GM08714 (cell line): ENCODE measurements at regions not wholly inside any gene's neighbourhood (a gene's known extent, or its start where the extent isn't known, plus 50 kb on each side); places are given as distances from the start of the nearest gene placed in this dataset.
"Not testable (repeated sequence)": the region's sequence is repeated elsewhere in the genome, so short reads cannot be mapped to it uniquely, and the experiment has no call there.

ENCODE experiments used
- H3K4me3 ChIP-seq: fragments of 200-500 bp; sonication (Bioruptor generic); 2 replicates; pipeline ENCODE4 v1.5.1; 2014; ENCODE audit warnings: mild to moderate bottlenecking, low read length, inconsistent platforms
- ZNF274 ChIP-seq: IDR thresholded peaks from 2 replicates; pipeline ENCODE4 v1.6.1; 2012; ENCODE audit warnings: mild to moderate bottlenecking, low read depth, low read length

GRCh38 chr3:187810021-187810446 is 64.8 kb upstream of the BCL6 start:
- no peak for TF ChIP-seq ZNF274
- H3K4me3 ChIP-seq: no peak overlapping the region

- no peak for TF ChIP-seq ZNF274
- H3K4me3 ChIP-seq: no peak overlapping the region
Observed at GRCh38 chr3:187811585-187812250, 66.5 kb upstream of the BCL6 start.

DNA sequence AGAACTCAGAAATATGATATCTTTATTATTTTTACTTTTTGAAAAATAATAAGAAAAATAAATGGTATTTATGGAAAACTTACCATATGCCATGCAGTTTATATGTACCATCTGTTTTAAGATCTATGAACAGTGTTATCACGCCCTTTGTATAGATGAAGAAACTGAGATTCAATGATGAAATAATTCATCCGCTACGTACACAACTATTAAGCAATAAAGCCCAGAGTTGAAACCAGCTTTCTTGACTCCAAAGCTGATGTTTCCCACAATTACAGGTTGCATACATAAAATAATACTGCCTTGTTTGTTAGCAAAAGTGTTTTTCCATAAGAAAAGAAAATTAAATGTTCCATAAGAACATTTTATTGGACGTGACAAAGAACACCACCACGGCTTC is 67.2 kb upstream of the BCL6 start:
- H3K4me3 ChIP-seq: no peak overlapping the region
- no peak for TF ChIP-seq ZNF274

- no peak for TF ChIP-seq ZNF274
- no peak overlapping the region for H3K4me3 ChIP-seq
Observed at GRCh38 chr3:187813198-187813597, 67.9 kb upstream of the BCL6 start.

GRCh38 chr3:187817766-187818165 is 72.5 kb upstream of the BCL6 start:
- not testable (repeated sequence) for H3K4me3 ChIP-seq

DNA sequence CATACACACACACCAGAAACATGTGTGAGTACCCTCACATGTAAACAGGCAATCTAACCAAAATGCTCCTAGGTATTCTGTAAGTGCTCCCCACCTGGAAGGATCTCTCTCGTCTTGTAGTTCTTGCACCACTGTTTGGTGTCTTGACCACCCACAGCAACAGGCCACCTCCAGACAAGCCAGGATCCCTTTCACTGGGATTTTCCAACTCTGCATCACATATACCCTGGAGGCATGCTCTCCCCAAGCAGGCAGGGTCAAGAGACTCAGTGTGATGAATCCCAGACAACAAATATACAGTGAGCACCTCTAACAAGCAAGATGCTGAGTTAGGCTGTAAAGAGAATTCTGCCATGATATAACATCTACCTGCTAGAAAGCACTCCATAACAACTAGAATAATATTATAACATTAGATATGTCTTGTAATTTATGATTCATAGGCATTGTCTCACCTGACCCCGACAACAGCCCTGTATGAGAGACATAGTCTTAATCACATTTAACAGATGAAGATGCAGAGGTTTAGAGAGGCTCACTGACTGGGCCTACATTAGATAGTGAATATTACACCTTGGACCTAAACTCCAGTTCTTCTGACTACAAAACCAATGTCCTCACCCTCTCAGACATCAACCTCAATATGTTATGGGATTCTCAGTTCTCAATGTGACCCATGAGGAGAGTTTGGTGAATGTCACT is 76.5 kb upstream of the BCL6 start:
- no peak for TF ChIP-seq ZNF274
- H3K4me3 ChIP-seq: no peak overlapping the region

DNA sequence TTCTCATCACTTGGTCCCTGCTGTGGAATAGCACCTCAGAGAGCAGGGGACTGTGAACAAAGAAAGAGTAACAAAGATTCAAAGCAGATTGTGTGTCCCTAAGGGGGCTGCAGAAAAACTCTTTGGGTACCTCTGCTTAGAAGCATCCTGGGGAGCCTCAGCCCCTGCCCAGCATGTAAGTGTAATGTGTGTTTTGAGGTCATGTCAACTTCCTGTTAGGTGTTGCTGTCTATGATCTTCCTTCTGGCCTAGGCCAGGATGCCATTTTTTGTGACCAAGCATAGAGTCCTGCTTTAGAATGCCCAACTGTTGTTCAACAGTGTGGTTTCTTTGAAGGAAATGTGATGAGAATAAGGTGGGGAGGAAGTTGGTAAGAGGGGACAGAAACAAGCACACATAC is 77.1 kb upstream of the BCL6 start:
- TF ChIP-seq ZNF274: no peak

DNA sequence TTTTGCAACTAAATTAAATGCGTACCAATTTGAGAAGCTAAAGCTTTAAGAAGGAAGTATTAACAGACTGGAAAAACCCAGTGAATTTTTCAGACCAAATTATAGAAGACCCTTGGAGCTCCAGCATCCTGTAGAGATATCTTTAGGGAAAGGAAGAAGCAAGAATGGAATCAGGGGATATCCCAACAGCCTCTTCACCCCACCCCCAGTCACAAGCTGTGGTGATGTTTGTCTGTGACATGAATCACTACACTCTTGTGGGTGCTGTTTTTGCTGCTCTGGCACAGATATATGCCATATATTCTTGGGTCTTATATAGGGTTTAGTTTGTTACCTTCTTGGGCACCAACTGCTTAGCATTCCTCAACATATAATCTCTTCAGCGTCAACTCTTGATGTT is 78.5 kb upstream of the BCL6 start:
- TF ChIP-seq ZNF274: no peak
- H3K4me3 ChIP-seq: no peak overlapping the region

More for the DNA sequence above, 77.1 kb upstream of the BCL6 start:
- no peak overlapping the region for H3K4me3 ChIP-seq

GRCh38 chr3:187827723-187828122 is 82.5 kb upstream of the BCL6 start:
- no peak for TF ChIP-seq ZNF274
- no peak overlapping the region for H3K4me3 ChIP-seq

DNA sequence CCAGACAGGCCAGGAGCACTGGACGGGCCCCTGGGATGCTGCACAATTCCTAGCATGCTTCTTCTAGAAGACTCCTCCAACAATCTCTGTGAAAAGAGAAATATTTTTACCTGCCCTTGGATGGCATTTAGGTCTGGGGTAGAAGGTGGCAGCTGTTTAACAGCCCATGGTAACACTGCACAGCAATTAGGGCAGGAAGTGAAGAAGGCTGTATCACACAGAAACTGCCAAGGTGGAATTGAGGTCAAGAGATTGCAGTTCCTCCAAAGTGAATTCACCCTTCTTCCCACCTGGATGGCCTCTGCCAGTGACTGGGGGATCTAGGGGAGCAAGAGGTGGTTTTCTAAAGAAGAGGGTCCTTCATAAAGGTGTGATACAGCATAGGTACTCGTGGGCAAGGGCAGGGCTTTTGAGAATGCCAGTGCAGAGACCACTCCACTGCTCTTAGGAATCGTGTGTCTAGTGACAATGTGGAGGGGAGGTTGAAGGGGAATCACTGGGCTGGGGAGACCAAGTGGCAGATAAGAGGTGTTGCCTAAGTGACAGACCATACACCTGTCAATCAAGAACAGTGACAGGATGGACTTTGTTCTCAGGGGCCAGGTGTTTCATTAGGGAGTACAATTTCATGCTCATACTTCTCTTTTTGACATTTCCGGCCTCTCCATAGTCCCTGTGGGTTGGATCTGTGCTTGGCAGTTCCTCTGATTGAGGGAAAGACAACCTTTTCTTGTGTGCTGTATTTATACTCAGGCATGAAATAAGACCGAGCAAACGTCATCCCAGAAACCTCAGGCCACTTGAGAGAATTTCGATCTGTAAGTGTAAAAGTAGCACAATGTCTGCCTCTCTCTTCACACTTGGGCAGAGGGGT is 83.5 kb upstream of the BCL6 start:
- TF ChIP-seq ZNF274: no peak
- H3K4me3 ChIP-seq: no peak overlapping the region

DNA sequence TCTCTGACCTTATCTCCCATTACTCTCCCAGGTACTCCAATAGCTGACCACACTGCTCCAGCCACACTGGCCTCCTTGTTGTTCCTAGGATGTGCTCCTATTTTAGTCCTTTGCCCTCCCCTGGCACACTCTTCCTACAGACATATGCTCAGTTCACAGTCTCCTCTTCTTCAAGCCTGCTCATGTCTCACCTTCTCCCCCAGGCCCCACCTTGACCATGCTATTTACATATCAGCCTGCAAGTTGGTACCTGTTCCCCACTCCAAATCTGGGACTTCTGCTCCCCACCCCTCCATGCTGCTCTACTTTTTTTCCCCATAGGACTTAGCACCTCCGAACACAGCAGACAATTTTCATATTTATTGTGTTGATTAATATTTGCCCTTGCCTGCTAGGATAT is 84.9 kb upstream of the BCL6 start:
- no peak for TF ChIP-seq ZNF274
- H3K4me3 ChIP-seq: no peak overlapping the region

DNA sequence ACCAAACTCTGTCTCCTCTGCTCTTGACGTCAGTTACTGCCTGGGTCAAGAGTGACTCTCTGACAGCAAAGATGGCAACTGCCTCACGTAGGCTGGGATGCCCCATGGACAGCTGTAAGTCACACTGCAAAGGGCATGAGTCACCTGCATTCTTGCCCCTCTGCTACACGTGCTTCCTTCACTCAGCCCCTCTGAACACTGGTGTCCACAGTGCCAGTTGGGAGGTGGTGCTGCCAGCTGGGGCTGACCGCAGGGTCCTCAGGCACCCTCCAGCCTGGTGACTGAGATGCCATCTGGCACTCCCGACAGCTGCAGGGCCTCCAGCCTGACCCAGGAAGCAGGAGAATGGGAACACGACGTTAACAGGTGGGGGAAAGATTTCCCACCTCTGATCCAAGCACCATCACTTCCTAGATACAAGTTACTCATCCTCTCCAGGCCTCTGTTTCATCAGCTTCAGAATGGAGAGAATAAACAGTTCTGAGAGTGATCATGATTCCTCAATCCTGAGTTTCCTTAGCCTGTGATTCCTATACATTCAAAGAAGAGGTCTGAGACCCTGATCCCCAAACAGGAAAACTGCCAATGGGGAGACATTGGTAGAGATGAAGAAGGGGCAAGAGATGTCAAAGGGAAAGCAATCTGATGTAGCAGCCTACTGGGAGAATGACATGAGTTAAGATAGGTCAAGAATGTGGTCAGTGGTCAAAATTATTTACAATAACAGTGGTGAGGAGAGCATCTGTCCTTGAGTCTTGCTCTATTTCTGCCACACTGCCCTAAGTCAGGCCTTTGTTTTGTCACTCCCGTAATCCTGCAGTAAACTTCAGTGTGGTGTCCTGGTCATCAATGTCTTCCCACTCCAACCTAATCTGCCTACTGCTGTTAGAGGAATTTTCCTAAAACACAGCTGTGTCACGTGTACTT is 86.1 kb upstream of the BCL6 start:
- TF ChIP-seq ZNF274: no peak

GRCh38 chr3:187832202-187832601 is 86.9 kb upstream of the BCL6 start:
- no peak overlapping the region for H3K4me3 ChIP-seq
- TF ChIP-seq ZNF274: no peak

More for the DNA sequence above, 86.1 kb upstream of the BCL6 start:
- no peak overlapping the region for H3K4me3 ChIP-seq

DNA sequence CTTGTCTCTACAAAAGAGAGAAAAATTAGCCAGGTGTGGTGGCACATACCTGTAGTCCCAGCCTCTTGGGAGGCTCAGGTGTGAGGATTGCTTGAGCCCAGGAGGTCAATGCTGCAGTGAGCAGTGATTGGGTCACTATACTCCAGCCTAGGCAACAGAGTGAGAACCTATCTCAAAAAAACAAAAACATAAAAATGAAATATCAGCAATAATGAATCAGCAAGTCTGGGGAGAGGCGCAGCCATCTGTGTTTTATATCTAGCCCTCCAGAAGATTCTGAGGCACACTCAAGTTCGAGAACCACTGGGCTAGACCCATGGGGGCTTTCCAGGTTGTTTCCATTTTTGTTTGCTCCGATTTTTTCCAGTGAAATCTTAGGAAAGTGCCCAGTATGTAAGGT is 88.1 kb upstream of the BCL6 start:
- no peak overlapping the region for H3K4me3 ChIP-seq
- TF ChIP-seq ZNF274: no peak
